ENCODE measurements at regions not wholly inside any gene's neighbourhood (a gene's known extent, or its start where the extent isn't known, plus 50 kb on each side); places are given as distances from the start of the nearest gene placed in this dataset.

DNA sequence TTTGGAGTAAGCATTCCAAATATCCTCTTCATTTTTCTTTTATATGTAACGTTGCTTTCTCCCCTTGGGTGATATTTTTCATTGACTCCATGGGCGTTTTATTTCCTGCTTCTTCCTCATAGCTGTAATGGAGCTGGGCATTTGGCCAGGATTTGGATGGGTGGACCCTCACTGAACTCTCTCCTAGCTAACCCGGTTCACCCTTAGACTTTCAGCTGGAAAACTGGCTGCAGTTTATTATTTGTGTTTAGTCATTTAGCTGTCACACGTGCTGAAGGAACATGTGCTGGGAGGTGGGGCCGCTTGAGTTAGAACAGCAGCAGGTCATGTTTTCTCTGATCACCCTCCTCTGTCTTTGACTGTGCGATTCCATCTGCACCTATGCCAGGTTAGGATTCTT is 407.6 kb downstream of the ZIC1 start:
- H3K27me3 ChIP-seq: no peaks in the 10 kb centered on the region
- TF ChIP-seq POLR2AphosphoS5 (IDR thresholded peaks at IDR 0.05): no peak
- TF ChIP-seq, protein P1, sequence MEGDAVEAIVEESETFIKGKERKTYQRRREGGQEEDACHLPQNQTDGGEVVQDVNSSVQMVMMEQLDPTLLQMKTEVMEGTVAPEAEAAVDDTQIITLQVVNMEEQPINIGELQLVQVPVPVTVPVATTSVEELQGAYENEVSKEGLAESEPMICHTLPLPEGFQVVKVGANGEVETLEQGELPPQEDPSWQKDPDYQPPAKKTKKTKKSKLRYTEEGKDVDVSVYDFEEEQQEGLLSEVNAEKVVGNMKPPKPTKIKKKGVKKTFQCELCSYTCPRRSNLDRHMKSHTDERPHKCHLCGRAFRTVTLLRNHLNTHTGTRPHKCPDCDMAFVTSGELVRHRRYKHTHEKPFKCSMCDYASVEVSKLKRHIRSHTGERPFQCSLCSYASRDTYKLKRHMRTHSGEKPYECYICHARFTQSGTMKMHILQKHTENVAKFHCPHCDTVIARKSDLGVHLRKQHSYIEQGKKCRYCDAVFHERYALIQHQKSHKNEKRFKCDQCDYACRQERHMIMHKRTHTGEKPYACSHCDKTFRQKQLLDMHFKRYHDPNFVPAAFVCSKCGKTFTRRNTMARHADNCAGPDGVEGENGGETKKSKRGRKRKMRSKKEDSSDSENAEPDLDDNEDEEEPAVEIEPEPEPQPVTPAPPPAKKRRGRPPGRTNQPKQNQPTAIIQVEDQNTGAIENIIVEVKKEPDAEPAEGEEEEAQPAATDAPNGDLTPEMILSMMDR (IDR thresholded peaks at IDR 0.05): no peak
- TF ChIP-seq EP300 (IDR thresholded peaks at IDR 0.05): no peak
- no peak for TF ChIP-seq POLR2A (IDR thresholded peaks at IDR 0.05)
- no peaks in the 10 kb centered on the region for H3K36me3 ChIP-seq
- H3K9me3 ChIP-seq: no peaks in the 10 kb centered on the region
- no peak overlapping the region for H3K27ac ChIP-seq
- no peaks in the 10 kb centered on the region for H3K4me1 ChIP-seq
- H3K4me3 ChIP-seq: no peak overlapping the region
- ATAC-seq: peak; percentile 50
- WGBS, 2 donors (ENCODE audit: low coverage in 1 of 2): 21 to 27% methylated on average over 5 to 6 of the region's 6 CpGs

DNA sequence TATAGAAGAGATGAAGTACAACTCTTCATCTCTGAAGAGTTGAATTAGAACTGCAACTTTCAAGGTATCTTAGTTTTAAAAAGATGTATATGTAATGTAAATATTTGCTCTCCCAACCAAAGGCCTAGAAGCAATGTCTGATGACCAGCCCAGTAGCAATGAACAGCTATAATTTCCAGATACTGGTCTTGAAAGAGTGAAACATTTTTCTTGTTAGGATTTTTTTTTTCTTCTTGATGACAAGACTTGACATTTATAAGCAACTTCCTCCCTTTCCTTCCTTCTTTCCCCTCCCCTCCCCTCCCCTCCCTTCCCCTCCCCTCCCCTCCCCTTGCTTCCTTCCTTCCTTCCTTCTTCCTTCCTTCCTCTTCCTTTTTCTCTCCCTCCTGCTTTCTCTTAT is 423.4 kb downstream of the ZIC1 start:
- no peaks in the 10 kb centered on the region for H3K9me3 ChIP-seq
- no peaks in the 10 kb centered on the region for H3K4me1 ChIP-seq
- H3K4me3 ChIP-seq: no peak overlapping the region
- no peak for ATAC-seq
- no peaks in the 10 kb centered on the region for H3K27me3 ChIP-seq
- H3K27ac ChIP-seq: no peak overlapping the region
- TF ChIP-seq EP300 (IDR thresholded peaks at IDR 0.05) (no peak), POLR2A (IDR thresholded peaks at IDR 0.05) (no peak), POLR2AphosphoS5 (IDR thresholded peaks at IDR 0.05) (no peak)
- TF ChIP-seq, protein P1 (IDR thresholded peaks at IDR 0.05): no peak
- H3K36me3 ChIP-seq: no peaks in the 10 kb centered on the region

DNA sequence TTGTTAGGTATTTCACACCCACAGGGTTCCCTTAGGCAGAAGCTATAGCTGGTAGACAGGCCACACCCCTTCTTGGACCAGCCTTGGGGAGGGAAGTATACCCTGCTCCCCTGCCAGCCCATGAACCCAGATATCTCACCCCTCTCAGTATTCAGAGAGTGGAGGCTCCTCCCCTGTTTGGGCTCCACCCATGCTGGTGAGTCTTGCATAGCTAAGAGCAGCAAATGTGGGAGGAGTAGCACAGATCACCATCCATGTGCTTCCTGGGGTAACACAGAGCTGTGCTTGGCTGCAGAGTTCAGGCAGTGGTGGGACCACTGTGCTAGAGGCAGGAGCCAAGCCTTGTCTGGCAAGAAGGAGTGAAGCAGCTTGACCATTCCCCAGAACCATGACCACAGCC is 427.2 kb downstream of the ZIC1 start:
- no peaks in the 10 kb centered on the region for H3K36me3 ChIP-seq
- H3K9me3 ChIP-seq: no peaks in the 10 kb centered on the region
- ATAC-seq: peak; percentile 28
- H3K4me3 ChIP-seq: no peak overlapping the region
- no peak overlapping the region for H3K27ac ChIP-seq
- H3K4me1 ChIP-seq: no peaks in the 10 kb centered on the region
- H3K27me3 ChIP-seq: no peaks in the 10 kb centered on the region
- TF ChIP-seq POLR2AphosphoS5 (IDR thresholded peaks at IDR 0.05) (no peak), EP300 (IDR thresholded peaks at IDR 0.05) (no peak), POLR2A (IDR thresholded peaks at IDR 0.05) (no peak)
- TF ChIP-seq, protein P1 (IDR thresholded peaks at IDR 0.05): no peak

DNA sequence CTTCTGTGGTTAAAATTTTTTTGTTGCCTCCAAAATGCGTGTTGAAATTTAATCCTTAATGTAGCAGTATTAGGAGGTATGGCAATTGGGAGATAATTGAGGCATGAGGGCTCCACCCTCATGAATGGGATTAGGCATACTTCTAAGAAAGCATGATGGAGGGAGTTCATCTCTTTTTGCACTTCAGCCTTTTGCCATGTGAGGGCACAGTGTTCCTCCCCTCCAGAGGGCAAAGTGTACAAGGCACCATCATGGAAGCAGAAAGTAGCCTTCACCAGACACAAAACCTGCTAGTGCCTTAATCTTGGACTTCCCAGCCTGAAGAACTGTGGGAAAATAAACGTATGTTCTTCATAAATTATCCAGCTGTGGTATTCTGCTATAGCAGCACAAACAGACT is 429.5 kb downstream of the ZIC1 start:
- Histone ChIP-seq H3K9me3 (no peaks in the 10 kb centered on the region), H3K4me3 (no peak overlapping the region), H3K4me1 (no peaks in the 10 kb centered on the region), H3K36me3 (no peaks in the 10 kb centered on the region), H3K27me3 (no peaks in the 10 kb centered on the region), H3K27ac (no peak overlapping the region)
- TF ChIP-seq POLR2A (IDR thresholded peaks at IDR 0.05): no peak
- TF ChIP-seq, protein P1 (IDR thresholded peaks at IDR 0.05): no peak
- no peak for TF ChIP-seq EP300 (IDR thresholded peaks at IDR 0.05)
- TF ChIP-seq POLR2AphosphoS5 (IDR thresholded peaks at IDR 0.05): no peak
- 75 to 89% methylated on average over 2 of the region's 2 CpGs for WGBS, 2 donors (ENCODE audit: low coverage in 1 of 2)
- ATAC-seq: no peak

DNA sequence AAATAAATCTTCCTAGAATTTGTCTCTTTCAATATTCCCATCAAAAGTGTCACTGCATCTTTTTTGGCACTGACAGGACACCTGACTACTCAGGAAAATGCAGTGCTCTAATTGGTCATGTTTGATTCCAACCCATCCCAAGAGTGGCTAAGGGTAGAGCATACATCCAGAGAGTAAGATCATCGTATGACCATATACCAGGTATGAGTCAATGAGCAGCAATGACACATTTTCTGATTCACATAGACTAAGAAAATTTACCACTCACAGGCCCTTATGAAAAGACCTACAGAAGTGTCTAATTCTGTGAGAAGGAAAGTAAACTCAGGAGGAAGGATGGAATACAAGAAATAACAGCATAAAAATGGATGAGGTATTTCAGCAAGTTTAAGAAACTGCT is 434.2 kb downstream of the ZIC1 start:
- no peaks in the 10 kb centered on the region for H3K27me3 ChIP-seq
- H3K36me3 ChIP-seq: no peaks in the 10 kb centered on the region
- H3K4me3 ChIP-seq: no peak overlapping the region
- TF ChIP-seq EP300 (IDR thresholded peaks at IDR 0.05): no peak
- TF ChIP-seq POLR2AphosphoS5 (IDR thresholded peaks at IDR 0.05): no peak
- no peak for TF ChIP-seq POLR2A (IDR thresholded peaks at IDR 0.05)
- H3K9me3 ChIP-seq: no peaks in the 10 kb centered on the region
- ATAC-seq: no peak
- WGBS, 2 donors (ENCODE audit: low coverage in 1 of 2): 92 to 100% methylated on average over 1 of the region's 1 CpG
- H3K27ac ChIP-seq: no peak overlapping the region
- H3K4me1 ChIP-seq: no peaks in the 10 kb centered on the region

DNA sequence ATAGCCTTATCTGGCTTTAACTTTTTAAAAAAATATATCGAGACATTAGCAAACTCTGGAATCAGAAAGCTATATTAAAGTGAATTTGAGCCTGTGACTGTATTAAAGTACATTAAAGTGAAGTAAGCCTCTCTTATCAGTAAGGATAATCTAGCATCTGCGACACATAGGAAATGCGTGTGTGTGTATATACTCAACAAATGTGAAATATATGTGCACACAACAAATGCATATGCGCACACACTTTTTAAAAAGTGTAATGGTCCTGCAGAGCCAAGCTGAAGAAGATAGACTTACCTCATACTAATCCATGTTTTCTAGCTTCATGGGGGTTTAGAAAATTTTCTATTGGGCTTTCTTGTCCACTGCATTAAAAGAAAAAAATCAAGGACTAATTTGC is 437.1 kb downstream of the ZIC1 start:
- WGBS, 2 donors (ENCODE audit: low coverage in 1 of 2): 85 to 93% methylated on average over 4 of the region's 4 CpGs
- H3K36me3 ChIP-seq: no peaks in the 10 kb centered on the region
- no peaks in the 10 kb centered on the region for H3K9me3 ChIP-seq
- no peak overlapping the region for H3K4me3 ChIP-seq
- no peaks in the 10 kb centered on the region for H3K27me3 ChIP-seq
- TF ChIP-seq POLR2AphosphoS5 (IDR thresholded peaks at IDR 0.05) (no peak), POLR2A (IDR thresholded peaks at IDR 0.05) (no peak), EP300 (IDR thresholded peaks at IDR 0.05) (no peak)
- TF ChIP-seq, protein P1 (IDR thresholded peaks at IDR 0.05): no peak
- no peak overlapping the region for H3K27ac ChIP-seq
- H3K4me1 ChIP-seq: no peaks in the 10 kb centered on the region
- no peak for ATAC-seq

Measured in gastroesophageal sphincter (tissue), 4 donors.